H1 (cell line): ENCODE measurements at regions not wholly inside any gene's neighbourhood (a gene's known extent, or its start where the extent isn't known, plus 50 kb on each side); places are given as distances from the start of the nearest gene placed in this dataset.

Experiments used
- CTCF ChIA-PET: fragments of 300-600 bp; sonication (Branson Sonifier 250); formaldehyde crosslinking; loops from one replicate; lab custom pipeline; 2021; ENCODE audit not compliant: partially characterized antibody; lab: Charles Lee
- POLR2A ChIA-PET: fragments of 300-600 bp; sonication (Branson Sonifier 250); formaldehyde crosslinking; loops from one replicate; lab custom pipeline; 2021; ENCODE audit warnings: inconsistent platforms; ENCODE audit not compliant: partially characterized antibody; lab: Charles Lee
- DNase-seq, 2 experiments: peaks; one replicate each; pipeline versions ENCODE4 v3.0.0 to v3.0.0-alpha.2; 2010 to 2022; ENCODE audit warnings: low spot score in 2 of 2, low read depth in 1 of 2, mixed read lengths in 1 of 2
- FAIRE-seq: peaks from 2 replicates; lab custom pipeline; 2011; peaks lifted over from hg19 to GRCh38; lab: Jason Lieb, UNC
- H2AFZ ChIP-seq: 2 replicates; pipeline ENCODE4 v1.8.1; 2012; ENCODE audit warnings: low read length, inconsistent platforms
- H2AK5ac ChIP-seq: 2 replicates; pipeline ENCODE4 v1.6.1; 2013; ENCODE audit warnings: low read depth, low read length
- H2BK120ac ChIP-seq: replicated peaks from 2 replicates; pipeline ENCODE3; 2013; ENCODE audit warnings: low read depth, low read length, inconsistent platforms
- H2BK12ac ChIP-seq: 2 replicates; pipeline ENCODE4 v1.6.1; 2013; ENCODE audit warnings: low read depth, low read length
- H2BK15ac ChIP-seq: 2 replicates; pipeline ENCODE4 v1.6.1; 2013; ENCODE audit warnings: low read length
- H2BK20ac ChIP-seq: 2 replicates; pipeline ENCODE4 v1.6.1; 2013; ENCODE audit warnings: low read length
- H2BK5ac ChIP-seq: 2 replicates; pipeline ENCODE4 v1.6.1; 2013; ENCODE audit warnings: low read depth, low read length
- H3K14ac ChIP-seq: 2 replicates; pipeline ENCODE4 v1.6.1; 2013; ENCODE audit warnings: inconsistent platforms; ENCODE audit not compliant: insufficient read length
- H3K18ac ChIP-seq: 2 replicates; pipeline ENCODE4 v1.6.1; 2013; ENCODE audit warnings: low read length; ENCODE audit errors: extremely low read depth
- H3K23ac ChIP-seq: 2 replicates; pipeline ENCODE4 v1.6.1; 2013; ENCODE audit warnings: inconsistent platforms; ENCODE audit not compliant: insufficient read length
- H3K23me2 ChIP-seq: 2 replicates; pipeline ENCODE4 v1.6.1; 2013; ENCODE audit warnings: low read depth, low read length
- H3K27ac ChIP-seq: 2 replicates; pipeline ENCODE4 v1.6.1; 2011; ENCODE audit warnings: low read depth, low read length, inconsistent platforms
- H3K27me3 ChIP-seq, 4 experiments: replicated peaks in 1 of 4; 1 replicate in 1 of 4; 2 replicates in 3 of 4; pipeline versions ENCODE4 v1.6.1 to v1.8.1; 2011 to 2013; ENCODE audit warnings: low read length in 3 of 4, mild to moderate bottlenecking in 3 of 4, inconsistent platforms in 2 of 4, mixed read lengths in 2 of 4, moderate library complexity in 1 of 4; ENCODE audit not compliant: control insufficient read depth in 3 of 4, insufficient read depth in 3 of 4; ENCODE audit errors: extremely low read depth in 1 of 4
- H3K36me3 ChIP-seq, 4 experiments: 2 replicates each; pipeline versions ENCODE4 v1.6.1 to v1.8.1; 2011 to 2013; ENCODE audit warnings: mild to moderate bottlenecking in 4 of 4, low read length in 3 of 4, moderate library complexity in 2 of 4, control low read depth in 1 of 4, inconsistent platforms in 1 of 4; ENCODE audit not compliant: insufficient read depth in 4 of 4, control insufficient read depth in 2 of 4
- H3K4ac ChIP-seq: replicated peaks from 2 replicates; pipeline ENCODE3; 2013; ENCODE audit warnings: low read length, low read depth, mixed read lengths, inconsistent platforms; ENCODE audit not compliant: insufficient read length
- H3K4me1 ChIP-seq, 4 experiments: replicated peaks in 1 of 4; 1 replicate in 1 of 4; 2 replicates in 3 of 4; pipeline versions ENCODE4 v1.6.1 to v1.8.1; 2011 to 2013; ENCODE audit warnings: low read length in 3 of 4, inconsistent platforms in 2 of 4, mixed read lengths in 1 of 4; ENCODE audit not compliant: insufficient read depth in 4 of 4, control insufficient read depth in 3 of 4
- H3K4me2 ChIP-seq, 2 experiments: 2 replicates each; pipeline versions ENCODE4 v1.6.1 to v1.8.1; 2011 to 2013; ENCODE audit warnings: low read depth in 2 of 2, low read length in 2 of 2, control low read depth in 1 of 2, inconsistent platforms in 1 of 2, mild to moderate bottlenecking in 1 of 2; ENCODE audit not compliant: insufficient read depth in 1 of 2
- H3K4me3 ChIP-seq, 4 experiments: fragments of 200-600, 300-600 bp in 1 of 4; sonication (generic), shearing (Covaris generic), sonication (Bioruptor Twin) in 1 of 4; 2 replicates each; pipeline versions ENCODE4 v1.5.1 to v1.8.1; 2011 to 2016; ENCODE audit warnings: low read length in 4 of 4, low read depth in 3 of 4, control low read depth in 2 of 4, inconsistent platforms in 2 of 4, mild to moderate bottlenecking in 2 of 4, mixed read lengths in 1 of 4, moderate library complexity in 1 of 4; ENCODE audit not compliant: insufficient read depth in 2 of 4; ENCODE audit errors: extremely low read depth in 1 of 4
- H3K56ac ChIP-seq: replicated peaks from 2 replicates; pipeline ENCODE3; 2013; ENCODE audit warnings: low read depth, mild to moderate bottlenecking, mixed read lengths, low read length, inconsistent platforms; ENCODE audit not compliant: insufficient read length
- H3K79me1 ChIP-seq: 2 replicates; pipeline ENCODE4 v1.6.1; 2013; ENCODE audit warnings: low read depth, low read length, control low read depth
- H3K79me2 ChIP-seq, 2 experiments: 2 replicates each; pipeline versions ENCODE4 v1.6.1 to v1.8.1; 2012 to 2013; ENCODE audit warnings: low read length in 2 of 2, mild to moderate bottlenecking in 2 of 2, inconsistent platforms in 1 of 2; ENCODE audit not compliant: insufficient read depth in 2 of 2, control insufficient read depth in 1 of 2
- H3K9ac ChIP-seq, 4 experiments: replicated peaks in 1 of 4; 1 replicate in 1 of 4; 2 replicates in 3 of 4; pipeline versions ENCODE4 v1.6.1 to v1.8.1; 2011 to 2013; ENCODE audit warnings: low read depth in 3 of 4, low read length in 3 of 4, control low read depth in 2 of 4, mild to moderate bottlenecking in 2 of 4, moderate library complexity in 2 of 4, inconsistent platforms in 1 of 4; ENCODE audit errors: extremely low read depth in 1 of 4
- H3K9me3 ChIP-seq, 2 experiments: 2 replicates each; pipeline versions ENCODE4 v1.6.1 to v1.8.1; 2012 to 2013; ENCODE audit warnings: mild to moderate bottlenecking in 2 of 2, moderate library complexity in 2 of 2, control low read depth in 1 of 2, inconsistent platforms in 1 of 2, low read depth in 1 of 2, low read length in 1 of 2, mixed read lengths in 1 of 2; ENCODE audit not compliant: insufficient read depth in 2 of 2
- H4K20me1 ChIP-seq, 2 experiments: replicated peaks in 1 of 2; 2 replicates each; pipeline versions ENCODE3 to v1.8.1; 2011 to 2013; ENCODE audit warnings: inconsistent platforms in 2 of 2, low read length in 2 of 2, mild to moderate bottlenecking in 1 of 2; ENCODE audit not compliant: insufficient read depth in 2 of 2, control insufficient read depth in 1 of 2
- H4K5ac ChIP-seq: 2 replicates; pipeline ENCODE4 v1.6.1; 2013; ENCODE audit warnings: low read length, low read depth, mixed read lengths, inconsistent platforms; ENCODE audit not compliant: insufficient read length
- H4K8ac ChIP-seq: 2 replicates; pipeline ENCODE4 v1.8.0; 2013; ENCODE audit warnings: mild to moderate bottlenecking, moderate library complexity, low read length, inconsistent platforms; ENCODE audit not compliant: insufficient read depth; ENCODE audit errors: extremely low read depth
- H4K91ac ChIP-seq: replicated peaks from 2 replicates; pipeline ENCODE3; 2013; ENCODE audit warnings: low read length, mixed read lengths, inconsistent platforms; ENCODE audit not compliant: insufficient read length
- BCL11A ChIP-seq, 2 experiments: IDR thresholded peaks; one replicate each; pipeline ENCODE4 v1.6.1; 2011; ENCODE audit warnings: low read depth in 2 of 2, low read length in 2 of 2, mild to moderate bottlenecking in 2 of 2
- CHD2 ChIP-seq: IDR thresholded peaks from 2 replicates; pipeline ENCODE4 v1.6.1; 2012; ENCODE audit warnings: low read length, improper control_type of control experiment
- CTCF ChIP-seq, 3 experiments: IDR thresholded peaks; 1 replicate in 2 of 3; 2 replicates in 1 of 3; pipeline versions ENCODE4 v1.5.1 to v1.6.1; 2011; ENCODE audit warnings: low read length in 3 of 3, mild to moderate bottlenecking in 3 of 3, inconsistent platforms in 2 of 3, low read depth in 1 of 3, moderate library complexity in 1 of 3; ENCODE audit not compliant: insufficient read depth in 1 of 3; ENCODE audit errors: control extremely low read depth in 1 of 3
- E2F6 ChIP-seq: IDR thresholded peaks from 2 replicates; pipeline ENCODE4 v1.6.1; 2012; ENCODE audit warnings: inconsistent platforms
- EP300 ChIP-seq, 2 experiments: IDR thresholded peaks; 1 replicate in 1 of 2; 2 replicates in 1 of 2; pipeline ENCODE4 v1.6.1; 2011 to 2012; ENCODE audit warnings: low read depth in 2 of 2, low read length in 2 of 2, mild to moderate bottlenecking in 2 of 2, borderline replicate concordance in 1 of 2, inconsistent platforms in 1 of 2, moderate library complexity in 1 of 2
- HDAC2 ChIP-seq, 2 experiments: fragments of 300-600 bp in 1 of 2; sonication (generic) in 1 of 2; IDR thresholded peaks; 2 replicates each; pipeline ENCODE4 v1.6.1; 2011 to 2012; ENCODE audit warnings: low read depth in 2 of 2, low read length in 2 of 2, mild to moderate bottlenecking in 2 of 2, moderate library complexity in 2 of 2, borderline replicate concordance in 1 of 2, inconsistent platforms in 1 of 2
- KDM5A ChIP-seq: fragments of 200-600 bp; IDR thresholded peaks from 2 replicates; pipeline ENCODE4 v1.7.1; 2012; ENCODE audit warnings: mild to moderate bottlenecking, low read length, inconsistent platforms, mixed read lengths
- SIN3A ChIP-seq, 2 experiments: IDR thresholded peaks in 1 of 2; conservative IDR thresholded peaks in 1 of 2; 2 replicates each; pipeline ENCODE4 v1.6.1; 2011 to 2012; ENCODE audit warnings: low read length in 2 of 2, improper control_type of control experiment in 1 of 2, low read depth in 1 of 2, mild to moderate bottlenecking in 1 of 2
- TAF1 ChIP-seq: IDR thresholded peaks from 2 replicates; pipeline ENCODE4 v1.6.1; 2011; ENCODE audit warnings: mild to moderate bottlenecking, low read depth, low read length
- WGBS, 2 experiments: shearing (Covaris generic) in 1 of 2; methylation state at CpG; one replicate each; pipeline versions ENCODE4 v1.1.6 to v1.1.7; 2013 to 2015; ENCODE audit warnings: low lambda C conversion rate in 2 of 2, mixed read lengths in 2 of 2, inconsistent platforms in 1 of 2, low coverage in 1 of 2, missing lambda C conversion rate in 1 of 2; ENCODE audit not compliant: insufficient replicate concordance in 2 of 2, insufficient coverage in 1 of 2, insufficient read length in 1 of 2; ENCODE audit errors: extremely low coverage in 1 of 2, missing lambda C conversion rate in 1 of 2; 5-methylcytosine and 5-hydroxymethylcytosine counted together
- TF ChIP-seq, protein P1 (sequence below): IDR thresholded peaks from 2 replicates; pipeline ENCODE4 v1.6.1; 2011; ENCODE audit warnings: low read length, improper control_type of control experiment

GRCh38 chrX:39384996-39385395 lies 583.7 kb downstream of the MID1IP1 start:
- Histone ChIP-seq H2AFZ (no peak overlapping the region), H2BK5ac (no peak overlapping the region), H3K4me2 (no peak overlapping the region), H3K14ac (no peak overlapping the region), H2BK12ac (no peak overlapping the region), H3K4me3 (no peak overlapping the region), H3K36me3 (no peaks in the 10 kb centered on the region), H3K79me2 (no peaks in the 10 kb centered on the region), H3K9ac (no peak overlapping the region), H2AK5ac (no peak overlapping the region), H3K79me1 (no peaks in the 10 kb centered on the region), H3K9me3 (no peaks in the 10 kb centered on the region), H4K20me1 (no peaks in the 10 kb centered on the region), H3K4ac (no peak overlapping the region), H4K5ac (no peak overlapping the region), H2BK120ac (no peak overlapping the region), H4K91ac (no peak overlapping the region), H3K23ac (no peak overlapping the region), H3K56ac (no peak overlapping the region), H3K4me1 (no peaks in the 10 kb centered on the region), H2BK20ac (no peak overlapping the region), H3K18ac (no peak overlapping the region), H4K8ac (no peak overlapping the region), H3K27ac (no peak overlapping the region), H3K27me3 (no peaks in the 10 kb centered on the region), H3K23me2 (no peaks in the 10 kb centered on the region), H2BK15ac (no peak overlapping the region)
- FAIRE-seq, result no peak
- DNase-seq, result no peak
- 81% methylated on average over 4 of the region's 6 CpGs; no CpG with 5 or more reads in 1 of the 2 experiments for WGBS, 2 experiments
- ChIA-PET POLR2A (no interaction called here), CTCF (no interaction called here)
- TF ChIP-seq EP300 (IDR thresholded peaks at IDR 0.05; ENCODE audit: borderline replicate concordance in 1 of 2, low read depth in 2 of 2, low read length in 2 of 2) (no peak), SIN3A (conservative IDR thresholded peaks at IDR 0.05 in 1 of 2, IDR thresholded peaks at IDR 0.05 in 1 of 2; ENCODE audit: low read depth in 1 of 2, low read length in 2 of 2) (no peak), CTCF (IDR thresholded peaks at IDR 0.05; ENCODE audit: control extremely low read depth in 1 of 3, insufficient read depth in 1 of 3, low read depth in 1 of 3, low read length in 3 of 3) (no peak), CHD2 (no peak), E2F6 (no peak), KDM5A (no peak), HDAC2 (IDR thresholded peaks at IDR 0.05; ENCODE audit: borderline replicate concordance in 1 of 2, low read depth in 2 of 2, low read length in 2 of 2) (no peak), TAF1 (no peak), BCL11A (IDR thresholded peaks at IDR 0.05; ENCODE audit: low read depth in 2 of 2, low read length in 2 of 2) (no peak)
- TF ChIP-seq, protein P1, sequence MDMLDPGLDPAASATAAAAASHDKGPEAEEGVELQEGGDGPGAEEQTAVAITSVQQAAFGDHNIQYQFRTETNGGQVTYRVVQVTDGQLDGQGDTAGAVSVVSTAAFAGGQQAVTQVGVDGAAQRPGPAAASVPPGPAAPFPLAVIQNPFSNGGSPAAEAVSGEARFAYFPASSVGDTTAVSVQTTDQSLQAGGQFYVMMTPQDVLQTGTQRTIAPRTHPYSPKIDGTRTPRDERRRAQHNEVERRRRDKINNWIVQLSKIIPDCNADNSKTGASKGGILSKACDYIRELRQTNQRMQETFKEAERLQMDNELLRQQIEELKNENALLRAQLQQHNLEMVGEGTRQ, result no peak
